NCI-H82 treated with DMSO at 0.1 percent for 48 hours (cell line): ENCODE measurements at regions not wholly inside any gene's neighbourhood (a gene's known extent, or its start where the extent isn't known, plus 50 kb on each side); places are given as distances from the start of the nearest gene placed in this dataset.
"Not testable (repeated sequence)": the region's sequence is repeated elsewhere in the genome, so short reads cannot be mapped to it uniquely, and the experiment has no call there.

Source experiments
- DNase-seq: peaks from one replicate; lab custom pipeline; 2025; ENCODE audit not compliant: unreplicated experiment; lab: John Stamatoyannopoulos, UW

- no peak for DNase-seq
Measured at GRCh38 chr9:107838766-107839165, 349.2 kb upstream of the KLF4 start.

GRCh38 chr9:107836300-107836699 is 346.7 kb upstream of the KLF4 start:
- no peak for DNase-seq

GRCh38 chr9:107833295-107833694 is 343.7 kb upstream of the KLF4 start:
- no peak for DNase-seq

- DNase-seq, result no peak
Measured at GRCh38 chr9:107832871-107833270, 343.3 kb upstream of the KLF4 start.

GRCh38 chr9:107830479-107830878 is 340.9 kb upstream of the KLF4 start:
- DNase-seq, result no peak

GRCh38 chr9:107827884-107828283 is 338.3 kb upstream of the KLF4 start:
- DNase-seq, result no peak

- no peak for DNase-seq
Measured at GRCh38 chr9:107827304-107827703, 337.7 kb upstream of the KLF4 start.

- not testable (repeated sequence) for DNase-seq
Measured at GRCh38 chr9:107826688-107826983, 337.1 kb upstream of the KLF4 start.

DNA sequence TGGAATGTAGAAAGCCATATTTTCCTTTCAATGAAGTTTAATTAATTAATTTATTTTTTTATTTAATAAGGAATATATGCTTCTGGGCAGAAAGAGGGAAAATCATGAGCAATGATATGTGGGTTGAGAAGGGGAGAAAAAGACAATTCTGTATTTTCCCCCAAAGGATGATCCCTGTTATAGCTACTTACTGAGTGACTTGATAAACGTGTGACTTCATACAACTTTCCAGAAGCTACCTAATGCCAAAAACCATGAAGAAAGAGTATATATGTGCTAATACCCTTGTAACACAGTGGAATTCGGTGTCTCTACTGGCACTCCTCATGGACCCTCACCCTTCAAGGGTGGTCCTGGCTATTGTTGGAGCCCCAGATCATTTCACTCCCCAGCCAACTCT is 335.0 kb upstream of the KLF4 start:
- no peak for DNase-seq

DNA sequence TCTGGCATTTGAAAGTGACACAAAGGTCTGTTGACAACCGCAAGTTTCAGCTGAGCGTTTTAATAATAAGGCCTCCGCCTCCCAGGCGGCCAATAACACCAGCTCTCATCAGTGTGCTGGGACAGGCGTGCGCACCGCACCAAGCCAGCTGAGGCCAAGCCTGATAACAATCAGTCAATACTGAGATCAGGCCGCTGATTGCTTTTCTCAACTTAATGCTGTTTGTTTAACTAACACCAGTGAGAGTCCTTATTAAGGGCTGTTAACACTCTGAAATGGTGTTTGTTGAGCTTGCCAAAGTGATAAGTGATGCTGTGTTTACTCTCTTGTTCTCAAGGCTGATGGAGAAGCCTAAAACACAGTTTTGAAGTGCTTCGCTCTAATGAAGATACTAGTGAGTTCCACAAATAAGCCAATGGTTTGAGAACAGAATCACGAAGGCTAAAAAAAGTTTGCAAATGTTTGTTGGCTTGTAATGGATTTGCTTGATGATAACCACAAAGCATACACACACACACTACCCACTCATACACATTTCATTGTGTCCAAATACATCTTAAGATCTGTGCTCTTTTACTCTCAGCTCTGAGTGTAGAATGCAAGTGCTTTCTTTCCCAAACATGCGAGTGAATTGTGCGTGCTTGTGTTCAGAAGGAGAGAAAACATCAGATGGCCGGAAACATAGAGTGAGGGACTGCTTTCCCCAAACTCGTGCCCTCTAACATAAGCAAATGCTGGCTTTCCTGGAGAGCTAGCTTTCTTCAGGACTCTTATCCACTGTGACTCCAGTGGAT is 330.4 kb upstream of the KLF4 start:
- DNase-seq, result no peak

DNA sequence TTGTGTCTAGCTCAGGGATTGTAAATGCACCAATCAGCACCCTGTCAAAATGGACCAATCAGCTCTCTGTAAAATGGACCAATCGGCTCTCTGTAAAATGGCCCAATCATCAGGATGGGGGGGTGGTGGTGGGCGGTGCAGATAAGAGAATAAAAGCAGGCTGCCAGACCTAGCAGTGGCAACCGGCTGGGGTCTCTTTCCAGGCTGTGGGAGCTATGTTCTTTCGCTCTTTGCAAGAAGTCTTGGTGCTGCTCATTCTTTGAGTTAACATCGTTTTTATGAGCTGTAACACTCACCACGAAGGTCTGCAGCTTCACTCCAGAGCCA is 328.9 kb upstream of the KLF4 start:
- DNase-seq, result not testable (repeated sequence)

GRCh38 chr9:107817595-107818502 is 328.3 kb upstream of the KLF4 start:
- DNase-seq, result not testable (repeated sequence)

GRCh38 chr9:107816561-107817021 is 327.0 kb upstream of the KLF4 start:
- no peak for DNase-seq

DNA sequence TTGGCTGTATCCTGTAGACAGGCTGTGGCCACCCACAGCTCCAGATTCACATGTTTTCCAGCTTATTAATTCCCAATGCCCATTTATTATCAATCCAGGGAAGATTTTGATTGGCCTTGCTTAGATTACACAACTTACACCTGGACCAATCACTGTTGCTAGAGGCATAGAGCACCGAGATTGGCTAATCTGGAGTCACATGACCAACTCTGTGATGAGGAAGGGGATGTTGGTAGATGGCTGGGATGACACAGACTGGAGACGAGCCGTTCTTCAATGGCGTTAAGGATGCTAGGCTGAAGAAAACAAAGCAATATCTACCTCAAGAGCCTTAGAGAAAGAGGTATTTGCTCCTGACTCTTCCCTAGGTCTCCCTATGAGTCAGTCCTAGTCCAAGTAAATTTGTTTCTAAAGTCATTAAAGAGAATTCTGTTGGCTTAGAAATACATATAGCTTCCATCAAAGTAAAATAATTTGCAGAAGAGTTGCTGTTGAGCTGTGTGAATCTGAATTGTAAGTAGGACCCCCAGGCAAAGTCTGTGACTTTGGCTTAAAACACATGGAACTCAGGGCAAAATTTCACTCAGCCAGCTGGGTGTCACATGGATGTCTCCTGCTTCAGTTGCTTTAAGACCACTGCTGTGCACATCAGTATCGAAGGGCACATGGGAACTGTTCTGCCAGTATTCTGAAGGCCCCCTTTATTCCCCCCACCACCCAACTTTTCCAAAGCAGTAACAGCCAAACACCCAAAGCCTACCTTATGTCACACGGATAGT is 326.4 kb upstream of the KLF4 start:
- DNase-seq, result no peak

- no peak for DNase-seq
Measured at GRCh38 chr9:107813287-107813686, 323.7 kb upstream of the KLF4 start.

DNA sequence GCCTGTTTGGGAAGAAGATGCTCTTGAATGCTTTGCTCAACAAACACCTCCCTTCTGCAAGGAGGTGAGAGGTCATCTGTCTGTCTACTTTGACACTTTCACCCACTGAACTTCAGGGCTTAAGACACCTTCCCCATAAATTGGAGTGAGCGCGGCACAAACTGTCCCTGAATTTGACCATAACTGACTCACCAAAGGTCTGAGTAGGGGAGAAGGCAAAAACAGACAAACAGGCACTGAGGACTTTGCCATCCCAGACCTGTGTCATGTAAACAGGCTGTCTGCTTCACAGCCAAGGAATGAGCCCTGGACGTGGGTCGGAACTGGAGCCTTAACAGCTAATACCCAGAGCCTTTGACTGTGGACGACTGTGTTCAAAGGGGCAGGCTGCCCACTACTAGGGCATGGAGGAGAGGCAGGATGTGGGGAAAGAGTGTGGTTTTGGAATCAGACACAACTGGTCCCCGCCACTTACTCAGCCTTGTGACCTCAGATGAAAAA is 320.9 kb upstream of the KLF4 start:
- DNase-seq, result no peak

- no peak for DNase-seq
Measured at GRCh38 chr9:107809871-107810460, 320.4 kb upstream of the KLF4 start.

DNA sequence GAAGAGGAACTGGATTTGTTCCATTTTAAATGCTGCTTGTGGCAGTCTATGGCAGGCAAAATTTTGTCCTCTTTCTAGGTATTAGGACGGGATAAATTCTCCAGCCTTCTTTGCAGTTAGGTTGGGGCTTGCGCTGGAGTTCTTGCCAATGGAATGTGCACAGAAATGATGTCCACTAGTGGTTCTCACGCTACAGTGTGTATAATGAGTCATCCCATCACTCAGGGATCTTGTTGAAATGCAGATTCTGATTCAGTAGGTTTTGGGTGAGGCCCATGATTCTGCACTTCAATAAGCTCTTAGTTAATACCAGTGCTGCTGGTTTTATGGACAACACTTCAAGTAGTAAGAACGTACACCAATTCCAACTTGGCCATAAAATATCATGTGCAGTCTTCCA is 317.6 kb upstream of the KLF4 start:
- DNase-seq, result no peak

DNA sequence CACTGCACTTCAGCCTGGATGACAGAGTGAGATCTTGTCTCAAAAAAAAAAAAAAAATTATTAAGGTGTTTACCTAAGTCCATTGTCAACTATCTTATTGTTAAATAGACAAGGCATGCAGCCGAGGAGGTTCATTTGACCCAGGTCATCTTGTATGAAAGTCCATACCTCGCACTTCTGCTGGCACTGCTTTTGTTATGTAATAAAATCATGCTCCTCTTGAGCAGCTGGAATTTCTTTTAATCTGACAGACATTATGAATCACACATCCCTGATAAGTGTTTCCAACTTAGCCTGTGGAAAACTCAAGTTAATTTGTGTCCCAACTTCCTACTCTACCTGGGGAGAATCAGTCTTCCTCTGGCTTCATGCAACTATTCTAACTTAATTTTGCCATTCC is 315.6 kb upstream of the KLF4 start:
- no peak for DNase-seq

- no peak for DNase-seq
Measured at GRCh38 chr9:107794259-107794658, 304.7 kb upstream of the KLF4 start.

GRCh38 chr9:107793541-107793940 is 304.0 kb upstream of the KLF4 start:
- DNase-seq, result no peak
